ENCODE measurements at regions not wholly inside any gene's neighbourhood (a gene's known extent, or its start where the extent isn't known, plus 50 kb on each side); places are given as distances from the start of the nearest gene placed in this dataset.

- no peak for DNase-seq (ENCODE audit: low spot score in 2 of 2)
- Histone ChIP-seq H3K36me3 (no peaks in the 10 kb centered on the region), H3K4me3 (no peak overlapping the region), H3K27me3 (no peaks in the 10 kb centered on the region), H3K27ac (no peak overlapping the region), H3K9me3 (no peaks in the 10 kb centered on the region), H3K4me1 (peaks cover 7% of the 10 kb centered on the region)
- WGBS, result 84% methylated on average over 3 of the region's 3 CpGs
- TF ChIP-seq EP300 (IDR thresholded peaks at IDR 0.05), result no peak
- TF ChIP-seq POLR2AphosphoS5 (IDR thresholded peaks at IDR 0.05), result no peak
- TF ChIP-seq POLR2A (IDR thresholded peaks at IDR 0.05), result no peak
- no peak for TF ChIP-seq CTCF (IDR thresholded peaks at IDR 0.05)
Observed at GRCh38 chr7:91553410-91553895, 289.2 kb downstream of the FZD1 start.

- DNase-seq (ENCODE audit: low spot score in 2 of 2), result no peak
- Histone ChIP-seq H3K4me1 (peaks cover 7% of the 10 kb centered on the region), H3K36me3 (no peaks in the 10 kb centered on the region), H3K9me3 (no peaks in the 10 kb centered on the region), H3K27me3 (no peaks in the 10 kb centered on the region), H3K4me3 (no peak overlapping the region), H3K27ac (no peak overlapping the region)
- 87% methylated on average over 6 of the region's 6 CpGs for WGBS
- no peak for TF ChIP-seq POLR2AphosphoS5 (IDR thresholded peaks at IDR 0.05)
- no peak for TF ChIP-seq POLR2A (IDR thresholded peaks at IDR 0.05)
- TF ChIP-seq EP300 (IDR thresholded peaks at IDR 0.05), result no peak
- no peak for TF ChIP-seq CTCF (IDR thresholded peaks at IDR 0.05)
Observed at GRCh38 chr7:91554883-91555282, 290.6 kb downstream of the FZD1 start.

DNA sequence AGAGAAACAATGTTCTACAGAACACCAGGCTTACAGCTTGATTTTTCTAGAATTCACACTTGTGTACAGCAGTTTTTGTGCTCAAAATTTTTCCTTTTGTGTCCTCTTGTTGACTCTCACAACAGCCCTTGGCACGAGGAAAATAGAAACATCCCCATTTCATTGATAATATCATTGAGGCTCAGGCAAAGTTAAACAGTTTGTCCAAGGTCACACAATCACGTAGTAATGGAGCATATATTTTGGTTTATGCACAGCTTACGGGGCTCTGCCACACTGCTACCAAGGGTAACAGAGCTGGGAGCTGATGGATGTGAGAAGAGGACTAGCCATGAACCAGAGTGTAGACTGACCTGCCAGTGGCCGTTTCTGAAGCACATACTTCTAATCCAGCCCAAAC, 292.0 kb downstream of the FZD1 start:
- Histone ChIP-seq H3K4me1 (peaks cover 7% of the 10 kb centered on the region), H3K27me3 (no peaks in the 10 kb centered on the region), H3K9me3 (no peaks in the 10 kb centered on the region), H3K36me3 (no peaks in the 10 kb centered on the region), H3K4me3 (no peak overlapping the region), H3K27ac (no peak overlapping the region)
- no peak for DNase-seq (ENCODE audit: low spot score in 2 of 2)
- WGBS, result 89% methylated on average over 4 of the region's 4 CpGs
- TF ChIP-seq POLR2AphosphoS5 (IDR thresholded peaks at IDR 0.05), result no peak
- TF ChIP-seq POLR2A (IDR thresholded peaks at IDR 0.05), result no peak
- TF ChIP-seq CTCF (IDR thresholded peaks at IDR 0.05), result no peak
- no peak for TF ChIP-seq EP300 (IDR thresholded peaks at IDR 0.05)

- Histone ChIP-seq H3K36me3 (no peaks in the 10 kb centered on the region), H3K4me1 (peaks cover 7% of the 10 kb centered on the region), H3K4me3 (no peak overlapping the region), H3K9me3 (no peaks in the 10 kb centered on the region), H3K27ac (no peak overlapping the region), H3K27me3 (no peaks in the 10 kb centered on the region)
- TF ChIP-seq POLR2AphosphoS5 (IDR thresholded peaks at IDR 0.05) (no peak), CTCF (IDR thresholded peaks at IDR 0.05) (no peak), EP300 (IDR thresholded peaks at IDR 0.05) (no peak), POLR2A (IDR thresholded peaks at IDR 0.05) (no peak)
- DNase-seq (ENCODE audit: low spot score in 2 of 2), result no peak
- WGBS, result 51% methylated on average over 7 of the region's 7 CpGs
Observed at GRCh38 chr7:91556956-91557650, 292.9 kb downstream of the FZD1 start.

DNA sequence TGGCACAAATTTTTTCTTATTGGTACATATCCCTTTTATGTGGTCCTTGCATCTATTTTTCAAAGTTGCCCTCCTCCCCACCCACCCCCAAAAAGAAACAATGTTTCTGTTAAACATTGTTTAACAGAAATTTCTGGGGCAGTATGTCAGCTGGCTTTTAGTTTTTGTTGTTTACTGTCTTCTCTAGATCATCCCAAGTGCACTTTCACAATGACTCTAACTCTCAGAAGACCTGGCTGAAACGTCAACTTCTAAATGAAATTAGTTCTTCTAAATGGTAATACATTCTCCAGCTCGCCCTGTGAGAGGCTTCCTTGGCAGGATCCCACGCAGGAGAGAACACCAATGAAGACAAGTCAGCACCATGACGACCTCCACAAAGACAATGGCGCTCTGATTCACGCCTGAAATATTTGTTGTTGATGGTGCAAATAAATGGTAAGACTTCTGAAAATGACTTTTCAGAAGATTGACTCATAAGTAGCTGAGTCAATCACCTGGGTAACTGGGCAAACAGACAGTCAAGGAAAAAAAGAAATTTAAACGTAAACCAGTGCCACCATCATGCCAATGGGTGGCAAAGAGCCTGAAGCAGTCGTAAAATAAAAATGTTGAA, 293.7 kb downstream of the FZD1 start:
- TF ChIP-seq CTCF (IDR thresholded peaks at IDR 0.05), result no peak
- no peak for TF ChIP-seq POLR2AphosphoS5 (IDR thresholded peaks at IDR 0.05)
- no peak for TF ChIP-seq EP300 (IDR thresholded peaks at IDR 0.05)
- no peak for TF ChIP-seq POLR2A (IDR thresholded peaks at IDR 0.05)
- Histone ChIP-seq H3K9me3 (no peaks in the 10 kb centered on the region), H3K4me1 (peaks cover 7% of the 10 kb centered on the region), H3K36me3 (no peaks in the 10 kb centered on the region), H3K27ac (no peak overlapping the region), H3K27me3 (no peaks in the 10 kb centered on the region), H3K4me3 (no peak overlapping the region)
- WGBS, result 51% methylated on average over 8 of the region's 8 CpGs
- DNase-seq (ENCODE audit: low spot score in 2 of 2), result no peak

All from suprapubic skin (tissue), 4 donors.